Suprapubic skin (tissue), 4 donors: ENCODE measurements at regions not wholly inside any gene's neighbourhood (a gene's known extent, or its start where the extent isn't known, plus 50 kb on each side); places are given as distances from the start of the nearest gene placed in this dataset.

ENCODE experiments used
- EP300 ChIP-seq: sonication (generic); formaldehyde crosslinking; IDR thresholded peaks from one replicate; pipeline ENCODE4 v1.6.1; 2017; ENCODE audit warnings: antibody characterized with exemption
- POLR2A ChIP-seq, 2 donors: fragments of 450-650 bp; IDR thresholded peaks; one replicate each; pipeline ENCODE4 v1.6.1; 2017; ENCODE audit warnings: antibody characterized with exemption in 2 of 2, mild to moderate bottlenecking in 2 of 2, moderate library complexity in 2 of 2
- POLR2AphosphoS5 ChIP-seq, 3 donors: sonication (generic); formaldehyde crosslinking; IDR thresholded peaks; one replicate each; pipeline ENCODE4 v1.6.1; 2017; ENCODE audit warnings: antibody characterized with exemption in 3 of 3
- TF ChIP-seq, protein P1 (sequence below), 2 donors: fragments of 200-600 bp in 1 of 2; fragments of 450-650 bp in 1 of 2; sonication (generic) in 1 of 2; IDR thresholded peaks; one replicate each; pipeline ENCODE4 v1.5.1; 2016 to 2019; ENCODE audit warnings: antibody characterized with exemption in 2 of 2, mild to moderate bottlenecking in 1 of 2, moderate library complexity in 1 of 2

DNA sequence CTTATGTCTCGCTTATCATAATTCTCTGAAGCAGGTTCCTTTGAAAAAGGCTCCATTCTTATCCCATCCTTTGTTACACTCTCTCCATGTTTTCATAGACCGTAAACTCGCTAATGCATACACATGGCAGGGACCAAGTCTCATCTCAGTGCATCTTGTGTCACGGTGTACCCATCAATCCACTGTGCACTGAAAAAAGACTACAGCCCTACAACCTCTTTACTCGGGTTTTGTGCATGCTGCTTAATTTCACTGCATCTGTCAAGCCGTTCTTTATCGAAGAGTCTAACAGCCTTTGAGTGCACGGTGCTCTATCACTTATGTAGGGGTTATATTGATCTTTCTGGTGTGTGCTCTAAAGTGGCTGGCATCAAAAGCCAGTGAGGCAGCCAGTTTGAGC, 302.9 kb upstream of the ERBB4 start:
- TF ChIP-seq, protein P1, sequence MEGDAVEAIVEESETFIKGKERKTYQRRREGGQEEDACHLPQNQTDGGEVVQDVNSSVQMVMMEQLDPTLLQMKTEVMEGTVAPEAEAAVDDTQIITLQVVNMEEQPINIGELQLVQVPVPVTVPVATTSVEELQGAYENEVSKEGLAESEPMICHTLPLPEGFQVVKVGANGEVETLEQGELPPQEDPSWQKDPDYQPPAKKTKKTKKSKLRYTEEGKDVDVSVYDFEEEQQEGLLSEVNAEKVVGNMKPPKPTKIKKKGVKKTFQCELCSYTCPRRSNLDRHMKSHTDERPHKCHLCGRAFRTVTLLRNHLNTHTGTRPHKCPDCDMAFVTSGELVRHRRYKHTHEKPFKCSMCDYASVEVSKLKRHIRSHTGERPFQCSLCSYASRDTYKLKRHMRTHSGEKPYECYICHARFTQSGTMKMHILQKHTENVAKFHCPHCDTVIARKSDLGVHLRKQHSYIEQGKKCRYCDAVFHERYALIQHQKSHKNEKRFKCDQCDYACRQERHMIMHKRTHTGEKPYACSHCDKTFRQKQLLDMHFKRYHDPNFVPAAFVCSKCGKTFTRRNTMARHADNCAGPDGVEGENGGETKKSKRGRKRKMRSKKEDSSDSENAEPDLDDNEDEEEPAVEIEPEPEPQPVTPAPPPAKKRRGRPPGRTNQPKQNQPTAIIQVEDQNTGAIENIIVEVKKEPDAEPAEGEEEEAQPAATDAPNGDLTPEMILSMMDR (IDR thresholded peaks at IDR 0.05) = no peak
- TF ChIP-seq POLR2A (IDR thresholded peaks at IDR 0.05) (no peak), POLR2AphosphoS5 (IDR thresholded peaks at IDR 0.05) (no peak), EP300 (no peak)
